Ovary (tissue), 3 donors: ENCODE measurements at regions not wholly inside any gene's neighbourhood (a gene's known extent, or its start where the extent isn't known, plus 50 kb on each side); places are given as distances from the start of the nearest gene placed in this dataset.

Source experiments
- EP300 ChIP-seq: sonication (generic); formaldehyde crosslinking; IDR thresholded peaks from one replicate; pipeline ENCODE4 v1.6.1; 2017; ENCODE audit warnings: antibody characterized with exemption
- POLR2A ChIP-seq: fragments of 450-650 bp; IDR thresholded peaks from one replicate; pipeline ENCODE4 v1.6.1; 2017; ENCODE audit warnings: antibody characterized with exemption, mild to moderate bottlenecking, moderate library complexity
- TF ChIP-seq, protein P1 (sequence below), 3 donors: fragments of 450-650 bp in 2 of 3; fragments of 200-600 bp in 1 of 3; IDR thresholded peaks; one replicate each; pipeline versions ENCODE4 v1.5.1 to v1.8.0; 2016 to 2022; ENCODE audit warnings: antibody characterized with exemption in 3 of 3, mild to moderate bottlenecking in 1 of 3
- donor health status: DM: no; HTN: no; CAD: no.

DNA sequence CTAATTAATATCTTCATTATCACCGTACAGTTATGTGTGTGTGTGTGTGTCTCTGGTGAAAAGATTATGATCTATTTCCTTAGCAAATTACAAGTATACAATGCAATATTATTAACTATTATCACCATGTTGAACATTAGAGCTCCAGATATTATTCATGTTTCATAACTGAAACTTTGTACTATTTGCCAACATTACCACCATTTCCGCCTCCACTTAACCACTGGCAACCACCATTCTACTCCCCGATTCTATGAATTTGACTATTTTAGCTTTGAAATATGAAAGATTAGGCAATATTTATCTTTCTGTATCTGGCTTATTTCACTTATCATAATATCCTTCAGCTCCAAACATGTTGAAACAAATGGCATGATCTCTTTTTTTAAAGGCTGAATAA lies 717.9 kb downstream of the ARAP2 start:
- TF ChIP-seq, protein P1, sequence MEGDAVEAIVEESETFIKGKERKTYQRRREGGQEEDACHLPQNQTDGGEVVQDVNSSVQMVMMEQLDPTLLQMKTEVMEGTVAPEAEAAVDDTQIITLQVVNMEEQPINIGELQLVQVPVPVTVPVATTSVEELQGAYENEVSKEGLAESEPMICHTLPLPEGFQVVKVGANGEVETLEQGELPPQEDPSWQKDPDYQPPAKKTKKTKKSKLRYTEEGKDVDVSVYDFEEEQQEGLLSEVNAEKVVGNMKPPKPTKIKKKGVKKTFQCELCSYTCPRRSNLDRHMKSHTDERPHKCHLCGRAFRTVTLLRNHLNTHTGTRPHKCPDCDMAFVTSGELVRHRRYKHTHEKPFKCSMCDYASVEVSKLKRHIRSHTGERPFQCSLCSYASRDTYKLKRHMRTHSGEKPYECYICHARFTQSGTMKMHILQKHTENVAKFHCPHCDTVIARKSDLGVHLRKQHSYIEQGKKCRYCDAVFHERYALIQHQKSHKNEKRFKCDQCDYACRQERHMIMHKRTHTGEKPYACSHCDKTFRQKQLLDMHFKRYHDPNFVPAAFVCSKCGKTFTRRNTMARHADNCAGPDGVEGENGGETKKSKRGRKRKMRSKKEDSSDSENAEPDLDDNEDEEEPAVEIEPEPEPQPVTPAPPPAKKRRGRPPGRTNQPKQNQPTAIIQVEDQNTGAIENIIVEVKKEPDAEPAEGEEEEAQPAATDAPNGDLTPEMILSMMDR (IDR thresholded peaks at IDR 0.05), result no peak
- TF ChIP-seq EP300 (no peak), POLR2A (no peak)
